ENCODE measurements at regions not wholly inside any gene's neighbourhood (a gene's known extent, or its start where the extent isn't known, plus 50 kb on each side); places are given as distances from the start of the nearest gene placed in this dataset.

GRCh38 chr7:27388561-27388960 is 146.0 kb downstream of the EVX1 start:
- H3K27ac ChIP-seq (ENCODE audit: low read depth, low read length, poor library complexity, severe bottlenecking): no peak overlapping the region
- POLR2A ChIA-PET: interaction anchor here (0.8 kb wide), 1 partner anchor 325 kb away, joined by 3 read pairs; no protein-coding TSS in a partner anchor
- no peaks in the 10 kb centered on the region for H3K4me1 ChIP-seq (ENCODE audit: insufficient read depth, low read length, poor library complexity, severe bottlenecking)
- TF ChIP-seq EZH2phosphoT487 (IDR thresholded peaks at IDR 0.05; ENCODE audit: borderline replicate concordance, low read depth, low read length) (no peak), CTCF (conservative IDR thresholded peaks at IDR 0.05; ENCODE audit: low read length) (no peak)
- H3K9me3 ChIP-seq (ENCODE audit: low read length): no peaks in the 10 kb centered on the region
- no peaks in the 10 kb centered on the region for H3K36me3 ChIP-seq (ENCODE audit: insufficient read depth, low read length)
- no peaks in the 10 kb centered on the region for H3K9me2 ChIP-seq (ENCODE audit: insufficient read depth, low read length)
- no peaks in the 10 kb centered on the region for H3K79me2 ChIP-seq (ENCODE audit: insufficient read depth, low read depth, low read length)
- H2AFZ ChIP-seq (ENCODE audit: low read length): no peak overlapping the region
- no peaks in the 10 kb centered on the region for H4K20me1 ChIP-seq (ENCODE audit: insufficient read depth, low read length)
- CTCF ChIA-PET (ENCODE audit: unreplicated experiment): no interaction called here
- intact Hi-C loops (cut with micrococcal nuclease; ENCODE audit: unreplicated experiment): no loop called here
- DNase-seq (ENCODE audit: low spot score): no peak
- no peak overlapping the region for H3K4me2 ChIP-seq (ENCODE audit: low read length)
- no peak overlapping the region for H3K4me3 ChIP-seq (ENCODE audit: low read depth, low read length, poor library complexity, severe bottlenecking)
- BruUV-seq (replicated peaks): no TSS peak

- Histone ChIP-seq H3K27ac (ENCODE audit: low read depth, low read length, poor library complexity, severe bottlenecking) (no peak overlapping the region), H3K4me2 (ENCODE audit: low read length) (no peak overlapping the region), H3K9me3 (ENCODE audit: low read length) (no peaks in the 10 kb centered on the region), H2AFZ (ENCODE audit: low read length) (no peak overlapping the region), H3K79me2 (ENCODE audit: insufficient read depth, low read depth, low read length) (no peaks in the 10 kb centered on the region), H3K4me1 (ENCODE audit: insufficient read depth, low read length, poor library complexity, severe bottlenecking) (no peaks in the 10 kb centered on the region), H4K20me1 (ENCODE audit: insufficient read depth, low read length) (no peaks in the 10 kb centered on the region), H3K9me2 (ENCODE audit: insufficient read depth, low read length) (no peaks in the 10 kb centered on the region), H3K36me3 (ENCODE audit: insufficient read depth, low read length) (no peaks in the 10 kb centered on the region), H3K4me3 (ENCODE audit: low read depth, low read length, poor library complexity, severe bottlenecking) (no peak overlapping the region)
- ChIA-PET POLR2A (no interaction called here), CTCF (ENCODE audit: unreplicated experiment) (no interaction called here)
- no TSS peak for BruUV-seq (replicated peaks)
- no peak for DNase-seq (ENCODE audit: low spot score)
- TF ChIP-seq CTCF (conservative IDR thresholded peaks at IDR 0.05; ENCODE audit: low read length) (no peak), EZH2phosphoT487 (IDR thresholded peaks at IDR 0.05; ENCODE audit: borderline replicate concordance, low read depth, low read length) (no peak)
- intact Hi-C loops (cut with micrococcal nuclease; ENCODE audit: unreplicated experiment): no loop called here
Observed at GRCh38 chr7:27389496-27389895, 146.9 kb downstream of the EVX1 start.

- Histone ChIP-seq H3K4me2 (ENCODE audit: low read length) (no peak overlapping the region), H3K4me3 (ENCODE audit: low read depth, low read length, poor library complexity, severe bottlenecking) (no peak overlapping the region), H3K9me2 (ENCODE audit: insufficient read depth, low read length) (no peaks in the 10 kb centered on the region), H3K9me3 (ENCODE audit: low read length) (no peaks in the 10 kb centered on the region), H3K4me1 (ENCODE audit: insufficient read depth, low read length, poor library complexity, severe bottlenecking) (no peaks in the 10 kb centered on the region), H4K20me1 (ENCODE audit: insufficient read depth, low read length) (no peaks in the 10 kb centered on the region), H2AFZ (ENCODE audit: low read length) (no peak overlapping the region), H3K27ac (ENCODE audit: low read depth, low read length, poor library complexity, severe bottlenecking) (no peak overlapping the region), H3K36me3 (ENCODE audit: insufficient read depth, low read length) (no peaks in the 10 kb centered on the region), H3K79me2 (ENCODE audit: insufficient read depth, low read depth, low read length) (no peaks in the 10 kb centered on the region)
- intact Hi-C loops (cut with micrococcal nuclease; ENCODE audit: unreplicated experiment): no loop called here
- no peak for TF ChIP-seq CTCF (conservative IDR thresholded peaks at IDR 0.05; ENCODE audit: low read length)
- TF ChIP-seq EZH2phosphoT487 (IDR thresholded peaks at IDR 0.05; ENCODE audit: borderline replicate concordance, low read depth, low read length): no peak
- BruUV-seq (replicated peaks): no TSS peak
- POLR2A ChIA-PET: no interaction called here
- CTCF ChIA-PET (ENCODE audit: unreplicated experiment): no interaction called here
- no peak for DNase-seq (ENCODE audit: low spot score)
Observed at GRCh38 chr7:27392477-27392876, 149.9 kb downstream of the EVX1 start.
